ENCODE measurements at regions not wholly inside any gene's neighbourhood (a gene's known extent, or its start where the extent isn't known, plus 50 kb on each side); places are given as distances from the start of the nearest gene placed in this dataset.

- no peak for TF ChIP-seq CTCF (conservative IDR thresholded peaks at IDR 0.05; ENCODE audit: low read length)
- TF ChIP-seq EZH2phosphoT487 (IDR thresholded peaks at IDR 0.05; ENCODE audit: borderline replicate concordance, low read depth, low read length), result no peak
Measured at GRCh38 chr3:111331306-111331705, 210.7 kb upstream of the CD96 start.
